GM21529 (cell line): ENCODE measurements at regions not wholly inside any gene's neighbourhood (a gene's known extent, or its start where the extent isn't known, plus 50 kb on each side); places are given as distances from the start of the nearest gene placed in this dataset.

Experiments
- ATAC-seq: cut with Tn5 transposase; IDR thresholded peaks from one replicate; pipeline ENCODE4 v1.9.1; 2021; ENCODE audit not compliant: unreplicated experiment

GRCh38 chr10:43712821-43713584 is 64.3 kb upstream of the ZNF32 start:
- ATAC-seq = no peak

GRCh38 chr10:43710772-43711471 is 62.2 kb upstream of the ZNF32 start:
- no peak for ATAC-seq

- no peak for ATAC-seq
Measured at GRCh38 chr10:43708262-43708661, 59.6 kb upstream of the ZNF32 start.

DNA sequence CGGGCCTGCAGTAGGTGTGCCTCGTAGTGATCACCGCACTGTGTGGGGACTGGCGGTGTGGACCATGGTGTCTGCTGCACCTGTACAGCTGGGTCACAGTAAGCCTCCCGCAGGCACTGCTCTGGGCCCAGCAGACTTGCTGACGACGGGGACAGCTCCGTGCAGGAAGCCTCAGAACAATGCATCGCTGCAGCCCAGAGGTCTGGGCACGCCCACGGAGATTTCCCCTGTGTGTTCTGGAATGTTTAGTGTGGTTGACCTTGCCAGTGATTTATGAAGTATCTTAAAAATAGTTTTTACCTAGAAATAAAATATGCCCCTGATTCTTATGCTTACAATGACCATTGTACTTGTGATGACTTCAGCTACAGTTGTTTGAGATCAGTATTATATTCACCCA is 59.1 kb upstream of the ZNF32 start:
- no peak for ATAC-seq

GRCh38 chr10:43706166-43706565 is 57.5 kb upstream of the ZNF32 start:
- no peak for ATAC-seq

- no peak for ATAC-seq
Measured at GRCh38 chr10:43703286-43703685, 54.6 kb upstream of the ZNF32 start.

GRCh38 chr10:43702936-43703281 is 54.2 kb upstream of the ZNF32 start:
- no peak for ATAC-seq

DNA sequence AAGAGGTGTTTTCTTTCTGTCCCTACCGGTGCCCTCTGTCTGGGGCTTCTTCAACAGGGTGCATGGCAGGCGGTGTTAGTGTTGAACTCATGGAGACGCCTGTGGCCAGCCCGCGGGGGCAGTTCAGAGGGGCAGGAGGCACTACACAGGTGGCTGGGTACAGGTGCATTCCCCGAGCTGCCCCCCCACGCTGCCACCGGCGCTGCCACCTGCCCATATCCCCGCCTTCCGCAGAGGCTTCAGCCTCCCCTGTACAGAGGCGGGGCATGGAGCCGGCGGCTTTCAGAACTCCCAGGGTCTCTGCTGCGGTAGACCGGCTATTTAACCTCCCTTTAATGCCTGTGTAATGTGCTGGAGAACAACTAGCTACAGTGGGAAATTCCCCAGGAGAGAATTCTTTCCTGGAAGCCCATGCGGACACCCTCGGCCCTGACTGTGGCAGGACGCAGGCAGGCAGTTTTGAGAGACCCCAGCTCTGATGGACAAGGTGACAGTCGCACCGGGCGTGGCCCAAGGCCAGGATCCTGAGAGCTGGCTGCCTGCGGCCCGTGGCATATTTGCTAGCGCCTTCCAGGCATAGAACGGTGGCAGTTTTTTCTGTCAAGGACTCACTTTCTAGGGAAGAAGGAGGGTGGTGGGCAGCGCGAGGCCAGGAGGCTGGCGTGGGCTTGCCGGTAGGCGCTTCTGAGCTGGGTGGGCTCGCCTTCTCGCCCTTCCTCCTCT is 53.7 kb upstream of the ZNF32 start:
- no peak for ATAC-seq

GRCh38 chr10:43701295-43701694 is 52.6 kb upstream of the ZNF32 start:
- no peak for ATAC-seq

DNA sequence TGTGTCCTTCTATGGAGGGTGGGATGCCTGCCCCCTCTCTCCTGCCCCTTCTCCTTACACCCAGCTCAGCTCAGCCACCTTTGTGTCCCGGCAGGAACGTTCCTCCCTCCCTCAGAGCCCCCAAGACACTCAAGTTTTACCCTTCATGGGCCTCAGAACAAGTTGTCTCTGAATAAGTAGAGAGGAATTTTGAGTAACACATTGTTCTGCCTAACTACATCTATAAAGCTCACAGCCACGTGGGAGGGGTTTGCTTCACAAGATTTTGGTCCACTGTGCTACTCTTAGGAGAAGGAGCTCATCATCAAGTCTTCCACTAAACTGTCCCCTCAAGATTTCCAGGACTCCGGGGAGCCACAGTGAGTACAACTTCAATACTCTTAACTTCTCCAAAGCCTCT is 51.6 kb upstream of the ZNF32 start:
- no peak for ATAC-seq

DNA sequence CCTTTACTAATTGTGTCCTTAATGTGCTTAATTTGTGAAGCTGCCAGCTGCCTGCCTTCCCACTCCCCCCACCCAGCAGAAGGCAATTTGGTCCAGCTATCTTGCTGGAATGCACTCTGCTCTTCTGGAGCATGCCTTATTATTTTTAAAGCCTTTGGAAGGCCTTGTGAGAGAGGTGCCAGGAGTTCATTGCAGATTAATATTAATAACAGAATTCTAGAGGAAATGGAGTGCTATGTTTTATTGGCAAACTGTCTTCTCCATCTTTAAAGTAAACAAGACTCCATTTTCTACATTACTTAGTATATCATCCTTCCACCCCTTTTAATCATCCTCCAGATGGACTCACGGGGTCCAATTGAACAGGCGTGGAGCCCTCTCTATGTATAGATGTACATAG is 50.8 kb upstream of the ZNF32 start:
- no peak for ATAC-seq
